Testis (tissue), 2 donors: ENCODE measurements at regions not wholly inside any gene's neighbourhood (a gene's known extent, or its start where the extent isn't known, plus 50 kb on each side); places are given as distances from the start of the nearest gene placed in this dataset.
"Not testable (repeated sequence)": the region's sequence is repeated elsewhere in the genome, so short reads cannot be mapped to it uniquely, and the experiment has no call there.

Source experiments
- DNase-seq: peaks from one replicate; pipeline ENCODE4 v3.0.0-alpha.2; 2019
- H3K27ac ChIP-seq, 2 donors: fragments of 200-600 bp; sonication (generic); one replicate each; pipeline ENCODE4 v1.5.1; 2019
- H3K27me3 ChIP-seq: fragments of 200-600 bp; sonication (generic); one replicate; pipeline ENCODE4 v1.5.1; 2019
- H3K36me3 ChIP-seq: fragments of 200-600 bp; sonication (generic); one replicate; pipeline ENCODE4 v1.5.1; 2017; ENCODE audit warnings: low read depth; ENCODE audit errors: missing control alignments
- H3K4me1 ChIP-seq: fragments of 200-600 bp; sonication (generic); one replicate; pipeline ENCODE4 v1.5.1; 2019
- H3K4me3 ChIP-seq, 2 donors: fragments of 200-600 bp; sonication (generic); one replicate each; pipeline ENCODE4 v1.5.1; 2017 to 2019
- H3K9me3 ChIP-seq: fragments of 200-600 bp; sonication (generic); one replicate; pipeline ENCODE4 v1.5.1; 2017
- POLR2A ChIP-seq: fragments of 450-650 bp; IDR thresholded peaks from one replicate; pipeline ENCODE4 v1.6.1; 2017; ENCODE audit warnings: antibody characterized with exemption, mild to moderate bottlenecking, moderate library complexity
- WGBS, 2 donors: methylation state at CpG; one replicate each; pipeline ENCODE4 v1.1.5; 2018; 5-methylcytosine and 5-hydroxymethylcytosine counted together
- intact Hi-C: fragments of 100-400 bp; cut with DNase I; formaldehyde crosslinking; loops from one replicate; pipeline ENCODE4 v1.15.1; 2023; ENCODE audit warnings: low total_unique reads
- TF ChIP-seq, protein P1 (sequence below), 3 experiments: fragments of 450-650 bp in 2 of 3; fragments of 200-600 bp in 1 of 3; sonication (generic) in 1 of 3; IDR thresholded peaks; one replicate each; pipeline ENCODE4 v1.5.1; 2016 to 2019; ENCODE audit warnings: antibody characterized with exemption in 3 of 3, mild to moderate bottlenecking in 2 of 3, moderate library complexity in 1 of 3

DNA sequence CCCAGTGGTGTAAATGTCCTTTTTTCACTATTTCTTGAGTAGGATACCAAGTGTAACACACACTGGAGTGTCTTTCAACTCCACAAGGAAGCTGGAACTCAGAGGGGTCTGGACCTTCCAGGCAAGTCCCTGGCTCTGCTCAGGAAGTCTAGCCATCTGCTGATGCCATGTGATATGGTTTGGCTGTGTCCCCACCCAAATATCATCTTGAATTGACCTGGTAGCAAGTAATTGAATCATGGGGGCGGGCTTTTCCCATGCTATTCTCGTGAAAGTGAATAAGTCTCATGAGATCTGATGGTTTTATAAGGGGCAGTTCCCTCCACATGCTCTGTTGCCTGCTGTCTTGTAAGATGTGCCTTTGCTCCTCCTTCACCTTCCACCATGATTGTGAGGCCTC lies 99.4 kb upstream of the CDC42EP3 start:
- DNase-seq = no peak
- no peaks in the 10 kb centered on the region for H3K9me3 ChIP-seq
- H3K36me3 ChIP-seq = no peaks in the 10 kb centered on the region
- no peaks in the 10 kb centered on the region for H3K27me3 ChIP-seq
- intact Hi-C loops = no loop called here
- H3K4me1 ChIP-seq = no peaks in the 10 kb centered on the region
- H3K27ac ChIP-seq = no peak overlapping the region
- H3K4me3 ChIP-seq = no peak overlapping the region
- 83 to 84% methylated on average over 2 of the region's 2 CpGs for WGBS, 2 donors
- TF ChIP-seq, protein P1, sequence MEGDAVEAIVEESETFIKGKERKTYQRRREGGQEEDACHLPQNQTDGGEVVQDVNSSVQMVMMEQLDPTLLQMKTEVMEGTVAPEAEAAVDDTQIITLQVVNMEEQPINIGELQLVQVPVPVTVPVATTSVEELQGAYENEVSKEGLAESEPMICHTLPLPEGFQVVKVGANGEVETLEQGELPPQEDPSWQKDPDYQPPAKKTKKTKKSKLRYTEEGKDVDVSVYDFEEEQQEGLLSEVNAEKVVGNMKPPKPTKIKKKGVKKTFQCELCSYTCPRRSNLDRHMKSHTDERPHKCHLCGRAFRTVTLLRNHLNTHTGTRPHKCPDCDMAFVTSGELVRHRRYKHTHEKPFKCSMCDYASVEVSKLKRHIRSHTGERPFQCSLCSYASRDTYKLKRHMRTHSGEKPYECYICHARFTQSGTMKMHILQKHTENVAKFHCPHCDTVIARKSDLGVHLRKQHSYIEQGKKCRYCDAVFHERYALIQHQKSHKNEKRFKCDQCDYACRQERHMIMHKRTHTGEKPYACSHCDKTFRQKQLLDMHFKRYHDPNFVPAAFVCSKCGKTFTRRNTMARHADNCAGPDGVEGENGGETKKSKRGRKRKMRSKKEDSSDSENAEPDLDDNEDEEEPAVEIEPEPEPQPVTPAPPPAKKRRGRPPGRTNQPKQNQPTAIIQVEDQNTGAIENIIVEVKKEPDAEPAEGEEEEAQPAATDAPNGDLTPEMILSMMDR (IDR thresholded peaks at IDR 0.05) = no peak
- no peak for TF ChIP-seq POLR2A

DNA sequence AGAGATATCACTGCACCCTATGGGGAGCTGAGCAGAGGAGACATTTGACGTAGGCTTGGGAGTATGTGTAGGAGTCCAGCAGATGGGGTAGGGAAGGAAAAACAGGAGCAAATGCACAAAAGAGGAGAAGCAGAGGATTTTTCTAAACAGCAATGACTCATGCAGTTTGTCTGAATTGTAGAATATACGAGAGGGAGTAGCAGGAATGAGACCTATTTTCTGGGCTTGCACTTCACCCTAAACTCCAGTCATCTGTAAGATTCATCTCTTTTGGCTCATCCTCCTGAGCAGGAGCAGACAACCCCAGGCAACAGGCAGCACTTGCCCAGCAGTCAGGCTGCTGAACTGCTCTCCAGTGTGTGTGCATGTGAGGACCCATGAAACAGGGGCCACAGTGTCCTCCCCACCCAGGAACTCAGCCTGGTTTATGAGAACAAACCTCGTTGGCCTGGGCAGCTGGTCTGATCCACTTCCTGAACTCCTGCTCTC lies 100.2 kb upstream of the CDC42EP3 start:
- Histone ChIP-seq H3K36me3 (no peaks in the 10 kb centered on the region), H3K4me3 (no peak overlapping the region), H3K27ac (no peak overlapping the region), H3K9me3 (no peaks in the 10 kb centered on the region), H3K4me1 (peaks cover 6% of the 10 kb centered on the region), H3K27me3 (no peaks in the 10 kb centered on the region)
- intact Hi-C loops = no loop called here
- DNase-seq = no peak
- whole genome bisulfite sequencing, 2 donors = 45 to 77% methylated on average over 2 to 3 of the region's 3 CpGs
- TF ChIP-seq, protein P1 (IDR thresholded peaks at IDR 0.05) = no peak
- no peak for TF ChIP-seq POLR2A

DNA sequence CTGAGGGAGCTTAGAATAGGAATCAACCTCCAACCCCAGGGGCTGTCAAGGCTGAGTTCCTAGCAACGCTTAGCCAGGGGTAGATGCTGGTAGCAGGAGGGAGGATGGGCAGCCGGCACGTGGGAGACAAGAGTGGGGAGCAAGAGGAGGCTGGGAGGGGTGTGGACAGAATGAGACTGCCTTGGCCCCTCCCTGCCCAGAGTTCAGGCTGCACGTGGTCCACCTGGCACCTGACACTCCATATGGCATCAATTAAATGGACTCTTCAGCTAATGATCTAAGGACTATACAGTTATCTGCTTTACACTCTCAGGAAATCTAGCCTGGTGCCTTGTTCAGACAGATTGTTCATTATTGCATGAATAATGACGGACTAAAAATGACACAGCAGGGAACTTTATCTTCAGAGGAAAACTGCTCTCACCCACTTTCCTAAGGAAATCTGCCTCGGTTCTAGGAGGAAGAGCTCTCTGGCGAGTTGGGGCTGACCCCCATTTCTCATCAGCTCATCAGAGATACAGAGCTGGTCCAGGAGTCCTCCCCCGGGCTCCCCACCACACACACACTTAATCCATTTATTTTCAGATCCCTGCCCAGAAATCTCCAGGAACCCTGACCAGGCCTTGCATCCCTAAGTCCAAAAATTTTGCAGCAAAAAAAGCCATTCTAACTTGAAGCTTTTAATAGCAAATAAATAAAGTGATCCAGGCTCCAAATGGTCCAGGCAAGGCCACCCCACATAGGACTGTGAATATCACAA lies 102.1 kb upstream of the CDC42EP3 start:
- TF ChIP-seq, protein P1 (IDR thresholded peaks at IDR 0.05) = no peak
- TF ChIP-seq POLR2A = no peak
- no peak overlapping the region for H3K4me3 ChIP-seq
- 60 to 64% methylated on average over 8 of the region's 8 CpGs for WGBS, 2 donors
- intact Hi-C loops = no loop called here
- H3K27me3 ChIP-seq = no peaks in the 10 kb centered on the region
- H3K27ac ChIP-seq = no peak overlapping the region
- peaks cover 6% of the 10 kb centered on the region for H3K4me1 ChIP-seq
- DNase-seq = no peak
- H3K36me3 ChIP-seq = no peaks in the 10 kb centered on the region
- no peaks in the 10 kb centered on the region for H3K9me3 ChIP-seq

DNA sequence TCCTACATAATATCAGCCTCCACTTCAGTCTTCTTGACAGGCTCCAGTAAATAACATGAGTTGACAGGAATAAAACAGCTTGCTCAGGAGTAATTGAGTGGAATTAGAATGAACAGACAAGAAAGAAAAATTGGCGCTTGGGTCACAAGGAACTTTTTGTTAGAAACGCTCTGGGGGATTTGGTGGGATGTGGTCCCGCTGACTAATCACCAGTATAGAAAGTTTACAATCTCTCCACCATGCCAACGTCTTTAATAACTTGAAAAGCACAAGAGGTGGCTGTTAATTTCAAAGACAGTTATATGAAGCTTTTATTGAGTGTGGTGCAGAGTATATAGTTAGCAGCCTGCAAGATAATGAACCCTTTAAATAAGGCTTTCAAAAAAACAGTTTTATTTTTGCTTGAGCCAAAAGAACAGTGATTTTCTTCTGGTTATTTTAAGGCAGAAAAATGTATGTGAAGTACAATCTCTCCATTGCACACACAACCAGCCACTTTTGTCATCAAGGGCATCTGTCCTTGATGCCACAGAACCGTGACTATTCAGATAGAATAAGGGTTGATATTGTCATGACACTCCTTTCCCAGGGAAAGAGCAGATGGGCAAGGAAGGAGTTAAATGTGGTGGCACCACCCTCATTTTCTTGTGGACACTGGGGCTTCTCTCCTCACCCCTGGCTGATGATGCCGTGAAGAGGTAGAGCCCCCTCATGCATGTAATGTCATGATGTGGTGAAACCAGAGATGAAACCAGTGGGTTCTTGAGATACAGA lies 102.9 kb upstream of the CDC42EP3 start:
- DNase-seq, H3K36me3 ChIP-seq, H3K27me3 ChIP-seq, H3K9me3 ChIP-seq, H3K4me3 ChIP-seq, intact Hi-C loops, H3K4me1 ChIP-seq, H3K27ac ChIP-seq: not testable (repeated sequence)
- 89% methylated on average over 6 of the region's 6 CpGs for WGBS, 2 donors
